Non-pigmented ciliary epithelial cell (primary cell): ENCODE measurements at regions not wholly inside any gene's neighbourhood (a gene's known extent, or its start where the extent isn't known, plus 50 kb on each side); places are given as distances from the start of the nearest gene placed in this dataset.
"Not testable (repeated sequence)": the region's sequence is repeated elsewhere in the genome, so short reads cannot be mapped to it uniquely, and the experiment has no call there.

Experiments used
- DNase-seq: peaks from one replicate; pipeline ENCODE4 v3.0.0-alpha.2; 2010; ENCODE audit warnings: low read depth

- no peak for DNase-seq
Measured at GRCh38 chr7:81478664-81479063, 291.2 kb downstream of the HGF start.

GRCh38 chr7:81478201-81478600 lies 291.6 kb downstream of the HGF start:
- not testable (repeated sequence) for DNase-seq

GRCh38 chr7:81473236-81473635 lies 296.6 kb downstream of the HGF start:
- no peak for DNase-seq

- DNase-seq: no peak
Measured at GRCh38 chr7:81470724-81471379, 299.0 kb downstream of the HGF start.

GRCh38 chr7:81469869-81470723 lies 299.8 kb downstream of the HGF start:
- DNase-seq: no peak

GRCh38 chr7:81469153-81469868 lies 300.5 kb downstream of the HGF start:
- DNase-seq: no peak

- DNase-seq: no peak
Measured at GRCh38 chr7:81468526-81468925, 301.3 kb downstream of the HGF start.

- no peak for DNase-seq
Measured at GRCh38 chr7:81467964-81468363, 301.9 kb downstream of the HGF start.

GRCh38 chr7:81462672-81463071 lies 307.2 kb downstream of the HGF start:
- DNase-seq: peak; percentile 52

- DNase-seq: no peak
Measured at GRCh38 chr7:81460250-81461045, 309.4 kb downstream of the HGF start.

GRCh38 chr7:81459485-81459884 lies 310.4 kb downstream of the HGF start:
- DNase-seq: no peak

GRCh38 chr7:81457852-81458522 lies 311.9 kb downstream of the HGF start:
- DNase-seq: no peak

- not testable (repeated sequence) for DNase-seq
Measured at GRCh38 chr7:81453770-81454169, 316.1 kb downstream of the HGF start.

GRCh38 chr7:81449105-81449504 lies 320.7 kb downstream of the HGF start:
- DNase-seq: no peak

- peak; percentile 34 for DNase-seq
Measured at GRCh38 chr7:81447351-81447952, 322.4 kb downstream of the HGF start.

- DNase-seq: no peak
Measured at GRCh38 chr7:81446212-81446611, 323.6 kb downstream of the HGF start.

- DNase-seq: no peak
Measured at GRCh38 chr7:81445462-81445861, 324.4 kb downstream of the HGF start.

GRCh38 chr7:81441750-81442149 lies 328.1 kb downstream of the HGF start:
- DNase-seq: no peak

- DNase-seq: no peak
Measured at GRCh38 chr7:81439591-81439990, 330.3 kb downstream of the HGF start.

GRCh38 chr7:81437160-81437559 lies 332.7 kb downstream of the HGF start:
- not testable (repeated sequence) for DNase-seq
